CD4-positive, alpha-beta T cell treated with Interleukin-4 for 1 hour (primary cell): ENCODE measurements at regions not wholly inside any gene's neighbourhood (a gene's known extent, or its start where the extent isn't known, plus 50 kb on each side); places are given as distances from the start of the nearest gene placed in this dataset.

Experiments
- DNase-seq, 2 donors: peaks; one replicate each; pipeline ENCODE4 v3.0.0-alpha.2; 2020 to 2022

DNA sequence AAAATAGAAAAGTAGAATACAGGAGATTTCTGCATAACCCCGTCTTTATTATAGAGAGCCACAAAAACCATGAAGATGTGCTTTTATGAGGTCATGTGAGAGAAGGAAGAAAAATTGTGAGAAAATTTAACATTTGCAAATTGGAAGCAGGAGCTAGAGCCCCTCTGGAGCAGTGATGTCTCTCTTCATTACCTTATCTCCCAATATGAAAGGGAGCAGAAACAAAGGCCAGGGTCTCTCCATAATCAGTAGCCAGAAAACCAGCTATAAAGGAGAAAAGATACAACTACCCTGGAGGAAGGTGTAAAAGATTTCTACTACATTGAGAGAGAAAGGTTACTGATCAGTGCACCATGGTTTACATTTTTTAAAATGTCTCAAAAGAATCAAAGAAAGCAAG, 53.2 kb upstream of the ITGA1 start:
- no peak for DNase-seq

DNA sequence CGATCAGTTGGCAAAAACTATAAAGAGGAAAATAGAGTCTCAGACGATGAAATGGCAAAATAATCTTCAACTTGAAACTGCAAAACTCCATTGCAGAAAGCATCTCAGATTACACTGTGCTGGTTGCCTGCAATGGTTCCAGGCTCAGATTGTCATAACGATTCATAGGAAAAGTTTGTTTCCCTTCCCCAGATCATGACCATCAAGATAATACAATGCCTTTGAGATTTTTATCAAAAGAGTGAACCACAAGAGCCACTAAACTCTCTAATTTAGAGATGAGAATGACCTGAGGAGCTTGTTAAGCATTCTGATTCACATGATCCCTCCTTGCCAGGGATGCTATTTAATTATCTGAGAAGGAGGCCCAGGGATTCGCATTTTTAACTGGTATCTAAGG, 52.6 kb upstream of the ITGA1 start:
- DNase-seq, result no peak
